ENCODE measurements at regions not wholly inside any gene's neighbourhood (a gene's known extent, or its start where the extent isn't known, plus 50 kb on each side); places are given as distances from the start of the nearest gene placed in this dataset.

- Histone ChIP-seq H3K23ac (ENCODE audit: insufficient read length, low read depth, low read length) (no peak overlapping the region), H3K27ac (ENCODE audit: insufficient read length, low read depth, low read length) (no peak overlapping the region), H3K27me3 (ENCODE audit: insufficient read depth, low read length) (no peaks in the 10 kb centered on the region), H4K91ac (ENCODE audit: insufficient read length, low read depth, low read length) (no peak overlapping the region), H4K20me1 (ENCODE audit: control insufficient read depth, insufficient read depth, insufficient read length) (no peaks in the 10 kb centered on the region), H2BK12ac (ENCODE audit: insufficient read length, low read depth, low read length) (no peak overlapping the region), H4K8ac (replicated peaks; ENCODE audit: insufficient read length, low read depth, low read length) (no peak overlapping the region), H3T11ph (ENCODE audit: low read length) (no peak overlapping the region), H4K5ac (ENCODE audit: insufficient read length, low read depth, low read length) (no peak overlapping the region), H2BK5ac (ENCODE audit: insufficient read length, low read length) (no peak overlapping the region), H3K9me3 (ENCODE audit: control insufficient read depth, low read depth, low read length) (no peaks in the 10 kb centered on the region), H3K79me1 (ENCODE audit: insufficient read depth, low read depth, low read length, poor library complexity, severe bottlenecking) (no peaks in the 10 kb centered on the region), H3K23me2 (ENCODE audit: insufficient read length, low read depth, low read length, poor library complexity, severe bottlenecking) (no peaks in the 10 kb centered on the region), H2BK15ac (ENCODE audit: low read depth, low read length) (no peak overlapping the region), H2AFZ (ENCODE audit: low read length) (no peak overlapping the region), H3K4ac (ENCODE audit: low read depth, low read length) (no peak overlapping the region), H3K4me2 (ENCODE audit: insufficient read depth, insufficient read length, low read length) (no peak overlapping the region), H3K14ac (ENCODE audit: insufficient read depth, low read length) (no peak overlapping the region), H3K79me2 (ENCODE audit: insufficient read depth, low read length) (no peaks in the 10 kb centered on the region), H2BK20ac (ENCODE audit: low read depth, low read length, poor library complexity, severe bottlenecking) (no peak overlapping the region), H2BK120ac (ENCODE audit: low read depth, low read length, poor library complexity, severe bottlenecking) (no peak overlapping the region), H3K56ac (ENCODE audit: insufficient read length, low read depth, low read length) (no peak overlapping the region), H2AK5ac (ENCODE audit: insufficient read length, low read length) (no peak overlapping the region), H3K4me1 (ENCODE audit: insufficient read depth, low read length) (no peaks in the 10 kb centered on the region), H3K9ac (ENCODE audit: extremely low read depth, insufficient read length, low read length) (no peak overlapping the region), H3K18ac (ENCODE audit: insufficient read length, low read depth, low read length) (no peak overlapping the region)
- Mint-ChIP-seq H3K36me3 (ENCODE audit: insufficient read depth in 1 of 3, low read depth in 3 of 3) (no peaks in the 10 kb centered on the region), H3K9me3 (no peaks in the 10 kb centered on the region), H3K27me3 (ENCODE audit: low read depth) (no peaks in the 10 kb centered on the region), H3K27ac (no peak overlapping the region), H3K4me1 (no peaks in the 10 kb centered on the region), H3K4me3 (no peak overlapping the region)
- WGBS (ENCODE audit: extremely low coverage, insufficient read length, low lambda C conversion rate): no CpG with 5 or more reads among the region's 1 CpG
- no peak for TF ChIP-seq CTCF (conservative IDR thresholded peaks at IDR 0.05)
- DNase-seq: no peak
Measured at GRCh38 chr2:57954020-57954419, 92.6 kb upstream of the VRK2 start.

All from H9 (cell line).